PC-9 (cell line): ENCODE measurements at regions not wholly inside any gene's neighbourhood (a gene's known extent, or its start where the extent isn't known, plus 50 kb on each side); places are given as distances from the start of the nearest gene placed in this dataset.

Experiments
- BruUV-seq: library from RNA; stranded (reverse); fragments of 400-500 nt; replicated peaks from 2 replicates; lab custom pipeline; 2021; lab: Mats Ljungman, UMichigan
- CTCF ChIA-PET: fragments of 300-600 bp; sonication (Branson Sonifier 250); formaldehyde crosslinking; loops from one replicate; lab custom pipeline; 2022; ENCODE audit warnings: antibody characterized with exemption; lab: Charles Lee
- POLR2A ChIA-PET: fragments of 300-600 bp; sonication (Branson Sonifier 250); formaldehyde crosslinking; loops from one replicate; lab custom pipeline; 2022; ENCODE audit warnings: antibody characterized with exemption; ENCODE audit not compliant: unreplicated experiment; lab: Charles Lee
- DNase-seq, 2 experiments: peaks; one replicate each; pipeline versions ENCODE4 v3.0.0 to v3.0.0-alpha.2; 2015 to 2022; ENCODE audit warnings: mixed read lengths in 1 of 2
- H2AFZ ChIP-seq: fragments of 200-600 bp; sonication (generic); 2 replicates; pipeline ENCODE4 v1.8.1; 2017; ENCODE audit warnings: antibody characterized with exemption
- H3F3A ChIP-seq: fragments of 200-600 bp; sonication (generic); 2 replicates; pipeline ENCODE4 v1.8.1; 2017; ENCODE audit warnings: antibody characterized with exemption, mild to moderate bottlenecking, low read depth; ENCODE audit not compliant: insufficient read depth
- H3K27ac ChIP-seq: fragments of 200-600 bp; sonication (generic); 2 replicates; pipeline ENCODE4 v1.6.1; 2016; ENCODE audit warnings: mixed run types
- H3K27me3 ChIP-seq: fragments of 200-600 bp; sonication (generic); 2 replicates; pipeline ENCODE4 v1.6.1; 2016; ENCODE audit warnings: low read depth, mixed run types; ENCODE audit not compliant: insufficient read depth
- H3K36me3 ChIP-seq: fragments of 200-600 bp; sonication (generic); 2 replicates; pipeline ENCODE4 v1.6.1; 2016; ENCODE audit warnings: low read depth, mixed run types
- H3K4me1 ChIP-seq: fragments of 200-600 bp; sonication (generic); replicated peaks from 2 replicates; pipeline ENCODE4 v1.6.1; 2016; ENCODE audit warnings: mixed run types; ENCODE audit not compliant: insufficient read depth
- H3K4me2 ChIP-seq: fragments of 200-600 bp; sonication (generic); 2 replicates; pipeline ENCODE4 v1.6.1; 2017; ENCODE audit warnings: mixed run types
- H3K4me3 ChIP-seq: fragments of 200-600 bp; sonication (generic); 2 replicates; pipeline ENCODE4 v1.6.1; 2016; ENCODE audit warnings: mixed run types
- H3K79me2 ChIP-seq: fragments of 200-600 bp; sonication (generic); 2 replicates; pipeline ENCODE4 v1.6.1; 2017; ENCODE audit warnings: low read depth, mixed run types
- H3K9me2 ChIP-seq: fragments of 200-600 bp; sonication (generic); 2 replicates; pipeline ENCODE4 v1.8.1; 2017; ENCODE audit warnings: mild to moderate bottlenecking; ENCODE audit not compliant: insufficient read depth
- H3K9me3 ChIP-seq: fragments of 200-600 bp; sonication (generic); 2 replicates; pipeline ENCODE4 v1.8.1; 2016; ENCODE audit warnings: low read depth; ENCODE audit not compliant: insufficient read depth
- H4K20me1 ChIP-seq: fragments of 200-600 bp; sonication (generic); 2 replicates; pipeline ENCODE4 v1.8.1; 2017; ENCODE audit not compliant: insufficient read depth
- EZH2 ChIP-seq: fragments of 200-600 bp; sonication (generic); IDR thresholded peaks from 2 replicates; pipeline ENCODE4 v1.8.0; 2017; ENCODE audit warnings: antibody characterized with exemption, low read depth
- intact Hi-C: fragments of 100-400 bp; cut with micrococcal nuclease; formaldehyde crosslinking; loops from one replicate; pipeline ENCODE4 v1.10.0; 2022; ENCODE audit not compliant: unreplicated experiment
- TF ChIP-seq, protein P1 (sequence below): fragments of 200-600 bp; sonication (generic); conservative IDR thresholded peaks from 2 replicates; pipeline ENCODE4 v1.6.1; 2017; ENCODE audit warnings: mixed run types, antibody characterized with exemption, mild to moderate bottlenecking, moderate library complexity

DNA sequence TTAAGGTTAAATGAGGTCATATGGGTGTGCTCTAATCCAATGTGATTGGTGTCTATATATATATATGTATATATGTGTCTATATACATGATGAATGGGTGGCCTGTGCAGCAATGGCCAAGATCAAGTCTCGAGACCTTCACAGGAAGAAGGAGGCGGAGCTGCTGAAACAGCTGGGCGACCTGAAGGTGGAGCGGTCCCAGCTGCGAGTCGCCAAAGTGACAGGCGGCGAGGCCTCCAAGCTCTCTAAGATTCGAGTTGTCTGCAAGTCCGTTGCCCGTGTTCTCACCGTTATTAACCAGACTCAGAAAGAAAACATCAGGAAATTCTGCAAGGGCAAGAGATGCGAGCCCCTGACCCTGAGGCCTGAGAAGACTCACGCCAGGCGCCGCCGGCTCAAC lies 109.8 kb downstream of the EFNB2 start:
- Histone ChIP-seq H2AFZ (no peak overlapping the region), H3K79me2 (no peaks in the 10 kb centered on the region), H3K9me2 (no peaks in the 10 kb centered on the region), H3K9me3 (no peaks in the 10 kb centered on the region), H3K27me3 (no peaks in the 10 kb centered on the region), H4K20me1 (no peaks in the 10 kb centered on the region), H3F3A (no peaks in the 10 kb centered on the region), H3K36me3 (no peaks in the 10 kb centered on the region), H3K4me1 (0 out of 2 replicates have a peak, but pooled peaks cover 3% of the 10 kb centered on the region), H3K4me2 (no peak overlapping the region), H3K4me3 (no peak overlapping the region), H3K27ac (no peak overlapping the region)
- ChIA-PET CTCF (interaction anchor here (0.7 kb wide), 1 partner anchor 47 kb away, joined by 7 read pairs; no protein-coding TSS in a partner anchor), POLR2A (no interaction called here)
- no TSS peak for BruUV-seq
- no peak for DNase-seq
- TF ChIP-seq, protein P1, sequence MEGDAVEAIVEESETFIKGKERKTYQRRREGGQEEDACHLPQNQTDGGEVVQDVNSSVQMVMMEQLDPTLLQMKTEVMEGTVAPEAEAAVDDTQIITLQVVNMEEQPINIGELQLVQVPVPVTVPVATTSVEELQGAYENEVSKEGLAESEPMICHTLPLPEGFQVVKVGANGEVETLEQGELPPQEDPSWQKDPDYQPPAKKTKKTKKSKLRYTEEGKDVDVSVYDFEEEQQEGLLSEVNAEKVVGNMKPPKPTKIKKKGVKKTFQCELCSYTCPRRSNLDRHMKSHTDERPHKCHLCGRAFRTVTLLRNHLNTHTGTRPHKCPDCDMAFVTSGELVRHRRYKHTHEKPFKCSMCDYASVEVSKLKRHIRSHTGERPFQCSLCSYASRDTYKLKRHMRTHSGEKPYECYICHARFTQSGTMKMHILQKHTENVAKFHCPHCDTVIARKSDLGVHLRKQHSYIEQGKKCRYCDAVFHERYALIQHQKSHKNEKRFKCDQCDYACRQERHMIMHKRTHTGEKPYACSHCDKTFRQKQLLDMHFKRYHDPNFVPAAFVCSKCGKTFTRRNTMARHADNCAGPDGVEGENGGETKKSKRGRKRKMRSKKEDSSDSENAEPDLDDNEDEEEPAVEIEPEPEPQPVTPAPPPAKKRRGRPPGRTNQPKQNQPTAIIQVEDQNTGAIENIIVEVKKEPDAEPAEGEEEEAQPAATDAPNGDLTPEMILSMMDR = no peak
- TF ChIP-seq EZH2 = no peak
- intact Hi-C loops = no loop called here

DNA sequence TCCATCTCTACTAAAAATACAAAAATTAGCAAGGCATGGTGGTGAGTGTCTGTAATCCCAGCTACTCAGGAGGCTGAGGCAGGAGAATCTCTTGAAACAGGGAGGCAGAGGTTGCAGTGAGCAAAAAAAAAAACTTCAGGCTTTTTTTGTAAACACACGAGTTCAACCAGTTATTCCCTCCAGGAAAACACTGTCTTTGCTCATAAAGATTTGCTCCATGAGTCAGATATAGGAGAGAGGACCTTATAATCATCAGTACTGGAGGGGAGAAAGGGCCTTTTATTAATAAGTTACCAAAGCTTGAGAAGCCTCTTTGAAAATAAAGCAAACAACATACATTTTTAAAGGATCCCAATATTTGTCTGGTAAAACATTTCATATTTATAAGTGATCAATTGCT lies 110.7 kb downstream of the EFNB2 start:
- Histone ChIP-seq H3F3A (no peaks in the 10 kb centered on the region), H3K79me2 (no peaks in the 10 kb centered on the region), H3K9me3 (no peaks in the 10 kb centered on the region), H3K9me2 (no peaks in the 10 kb centered on the region), H4K20me1 (no peaks in the 10 kb centered on the region), H3K4me1 (0 out of 2 replicates have a peak, but pooled peaks cover 3% of the 10 kb centered on the region), H2AFZ (no peak overlapping the region; the same call in 1 of the 2 replicates), H3K4me2 (no peak overlapping the region), H3K27me3 (no peaks in the 10 kb centered on the region), H3K36me3 (no peaks in the 10 kb centered on the region), H3K27ac (no peak overlapping the region), H3K4me3 (no peak overlapping the region)
- POLR2A ChIA-PET = no interaction called here
- TF ChIP-seq, protein P1 = no peak
- no TSS peak for BruUV-seq
- intact Hi-C loops = no loop called here
- CTCF ChIA-PET = no interaction called here
- no peak for DNase-seq

DNA sequence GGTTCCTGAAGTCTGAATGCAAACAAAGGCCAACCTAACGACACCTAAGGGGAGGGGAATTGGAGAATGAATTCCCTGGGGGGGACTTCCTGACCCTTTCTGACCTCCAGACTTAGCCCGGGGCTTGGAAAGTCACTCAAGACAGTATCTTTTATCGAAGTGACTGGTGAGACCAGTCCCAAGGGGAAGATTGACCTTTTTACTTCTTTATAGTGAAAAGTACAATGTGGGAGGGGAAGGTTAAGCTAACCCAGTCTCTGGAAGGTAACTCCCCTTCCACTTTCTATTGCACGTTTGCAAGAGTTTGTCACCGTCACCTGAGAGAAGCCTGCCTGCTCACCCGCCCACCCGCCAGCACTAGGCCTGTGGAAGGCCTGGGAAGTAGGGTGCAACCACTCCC lies 111.9 kb downstream of the EFNB2 start:
- intact Hi-C loops = no loop called here
- DNase-seq = no peak
- Histone ChIP-seq H3K9me2 (no peaks in the 10 kb centered on the region), H2AFZ (no peak overlapping the region), H3K36me3 (no peaks in the 10 kb centered on the region), H3K4me2 (no peak overlapping the region), H3K9me3 (no peaks in the 10 kb centered on the region), H3K79me2 (no peaks in the 10 kb centered on the region), H3K27ac (no peak overlapping the region), H3K4me3 (no peak overlapping the region), H4K20me1 (no peaks in the 10 kb centered on the region), H3K27me3 (no peaks in the 10 kb centered on the region), H3K4me1 (0 out of 2 replicates have a peak, but pooled peaks cover 3% of the 10 kb centered on the region), H3F3A (no peaks in the 10 kb centered on the region)
- POLR2A ChIA-PET = no interaction called here
- no peak for TF ChIP-seq EZH2
- TF ChIP-seq, protein P1 = no peak
- BruUV-seq = no TSS peak
- CTCF ChIA-PET = no interaction called here
